KMS-11 (cell line): ENCODE measurements at regions not wholly inside any gene's neighbourhood (a gene's known extent, or its start where the extent isn't known, plus 50 kb on each side); places are given as distances from the start of the nearest gene placed in this dataset.

ENCODE experiments used
- H2AFZ ChIP-seq: fragments of 200-600 bp; sonication (generic); 2 replicates; pipeline ENCODE4 v1.6.1; 2016; ENCODE audit warnings: antibody characterized with exemption, mixed run types, low read depth
- H3K27ac ChIP-seq: fragments of 200-600 bp; sonication (generic); 2 replicates; pipeline ENCODE4 v1.6.1; 2016; ENCODE audit warnings: mild to moderate bottlenecking, mixed run types
- H3K27me3 ChIP-seq: fragments of 200-600 bp; sonication (generic); 2 replicates; pipeline ENCODE4 v1.6.1; 2017; ENCODE audit warnings: mild to moderate bottlenecking, low read depth, mixed run types, moderate library complexity; ENCODE audit not compliant: insufficient read depth
- H3K36me3 ChIP-seq: fragments of 200-600 bp; sonication (generic); 2 replicates; pipeline ENCODE4 v1.6.1; 2017; ENCODE audit warnings: mild to moderate bottlenecking, mixed run types; ENCODE audit not compliant: insufficient read depth
- H3K4me1 ChIP-seq: fragments of 200-600 bp; sonication (generic); 2 replicates; pipeline ENCODE4 v1.6.1; 2016; ENCODE audit warnings: mild to moderate bottlenecking, low read depth, mixed run types; ENCODE audit not compliant: poor library complexity, severe bottlenecking
- H3K4me2 ChIP-seq: fragments of 200-600 bp; sonication (generic); 2 replicates; pipeline ENCODE4 v1.7.0; 2016; ENCODE audit warnings: mild to moderate bottlenecking, mixed run types
- H3K4me3 ChIP-seq: fragments of 200-600 bp; sonication (generic); IDR thresholded peaks from 2 replicates; pipeline ENCODE4 v1.6.1; 2017; ENCODE audit warnings: low read depth, low read length, mixed read lengths; ENCODE audit not compliant: insufficient read depth
- H3K79me2 ChIP-seq: fragments of 200-600 bp; sonication (generic); 2 replicates; pipeline ENCODE4 v1.6.1; 2016; ENCODE audit warnings: low read depth, mixed run types; ENCODE audit not compliant: insufficient read depth
- H3K9ac ChIP-seq: fragments of 200-600 bp; sonication (generic); 2 replicates; pipeline ENCODE4 v1.6.1; 2016; ENCODE audit warnings: mild to moderate bottlenecking, mixed run types
- H4K20me1 ChIP-seq: fragments of 200-600 bp; sonication (generic); 2 replicates; pipeline ENCODE4 v1.6.1; 2016; ENCODE audit warnings: mild to moderate bottlenecking, mixed run types; ENCODE audit not compliant: insufficient read depth
- TF ChIP-seq, protein P1 (sequence below): fragments of 200-600 bp; sonication (generic); conservative IDR thresholded peaks from 2 replicates; pipeline ENCODE4 v1.6.1; 2017; ENCODE audit warnings: low read depth, mild to moderate bottlenecking, antibody characterized with exemption, low read length, moderate library complexity, mixed read lengths

DNA sequence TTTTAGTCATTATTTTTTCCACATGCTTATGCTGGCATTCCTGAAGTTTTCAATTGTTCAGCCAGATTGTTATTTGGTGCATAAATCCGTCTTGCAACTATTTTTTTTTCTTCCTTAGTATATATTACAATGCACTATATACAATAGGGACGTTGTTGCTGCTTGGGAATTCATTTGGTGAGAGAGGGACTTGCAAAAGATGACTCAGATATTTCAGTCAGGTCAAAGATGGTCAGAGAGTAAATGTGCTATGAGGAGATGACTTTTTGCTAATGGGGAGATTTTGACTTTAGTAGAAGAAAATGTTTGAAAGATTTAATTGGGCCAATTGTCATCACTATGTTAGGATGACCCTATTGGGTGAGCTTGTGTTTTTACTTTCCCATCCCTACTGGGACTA lies 348.4 kb upstream of the MTPN start:
- Histone ChIP-seq H2AFZ (no peak overlapping the region), H3K27ac (no peak overlapping the region), H3K9ac (no peak overlapping the region), H3K4me1 (no peaks in the 10 kb centered on the region), H3K4me3 (no peak overlapping the region), H3K79me2 (no peaks in the 10 kb centered on the region), H4K20me1 (no peaks in the 10 kb centered on the region), H3K4me2 (no peak overlapping the region), H3K36me3 (no peaks in the 10 kb centered on the region), H3K27me3 (no peaks in the 10 kb centered on the region)
- TF ChIP-seq, protein P1, sequence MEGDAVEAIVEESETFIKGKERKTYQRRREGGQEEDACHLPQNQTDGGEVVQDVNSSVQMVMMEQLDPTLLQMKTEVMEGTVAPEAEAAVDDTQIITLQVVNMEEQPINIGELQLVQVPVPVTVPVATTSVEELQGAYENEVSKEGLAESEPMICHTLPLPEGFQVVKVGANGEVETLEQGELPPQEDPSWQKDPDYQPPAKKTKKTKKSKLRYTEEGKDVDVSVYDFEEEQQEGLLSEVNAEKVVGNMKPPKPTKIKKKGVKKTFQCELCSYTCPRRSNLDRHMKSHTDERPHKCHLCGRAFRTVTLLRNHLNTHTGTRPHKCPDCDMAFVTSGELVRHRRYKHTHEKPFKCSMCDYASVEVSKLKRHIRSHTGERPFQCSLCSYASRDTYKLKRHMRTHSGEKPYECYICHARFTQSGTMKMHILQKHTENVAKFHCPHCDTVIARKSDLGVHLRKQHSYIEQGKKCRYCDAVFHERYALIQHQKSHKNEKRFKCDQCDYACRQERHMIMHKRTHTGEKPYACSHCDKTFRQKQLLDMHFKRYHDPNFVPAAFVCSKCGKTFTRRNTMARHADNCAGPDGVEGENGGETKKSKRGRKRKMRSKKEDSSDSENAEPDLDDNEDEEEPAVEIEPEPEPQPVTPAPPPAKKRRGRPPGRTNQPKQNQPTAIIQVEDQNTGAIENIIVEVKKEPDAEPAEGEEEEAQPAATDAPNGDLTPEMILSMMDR, result no peak

DNA sequence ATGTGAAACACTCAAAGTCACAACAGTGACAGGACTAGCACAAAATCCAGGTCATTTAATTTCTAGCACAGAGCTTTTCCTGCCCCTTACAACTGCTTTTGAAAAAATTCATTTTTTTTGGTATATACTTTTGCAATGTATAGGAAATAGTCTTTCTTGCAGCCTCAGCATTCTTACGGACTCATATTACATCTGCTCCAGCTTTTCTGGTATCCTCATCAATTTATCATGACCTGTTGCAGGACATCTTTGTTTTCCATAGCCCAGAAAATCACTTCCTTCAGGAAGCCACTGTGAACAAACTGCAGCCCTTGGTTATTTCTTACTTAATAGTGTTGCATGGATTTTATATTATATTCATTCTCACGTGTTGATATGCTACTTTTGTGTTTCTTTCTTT lies 347.9 kb upstream of the MTPN start:
- H3K36me3 ChIP-seq, result no peaks in the 10 kb centered on the region
- H3K4me2 ChIP-seq, result no peak overlapping the region
- H3K4me3 ChIP-seq, result no peak overlapping the region
- TF ChIP-seq, protein P1, result no peak
- no peaks in the 10 kb centered on the region for H3K27me3 ChIP-seq
- no peak overlapping the region for H2AFZ ChIP-seq
- H3K9ac ChIP-seq, result no peak overlapping the region
- H4K20me1 ChIP-seq, result no peaks in the 10 kb centered on the region
- H3K4me1 ChIP-seq, result no peaks in the 10 kb centered on the region
- no peak overlapping the region for H3K27ac ChIP-seq
- no peaks in the 10 kb centered on the region for H3K79me2 ChIP-seq

DNA sequence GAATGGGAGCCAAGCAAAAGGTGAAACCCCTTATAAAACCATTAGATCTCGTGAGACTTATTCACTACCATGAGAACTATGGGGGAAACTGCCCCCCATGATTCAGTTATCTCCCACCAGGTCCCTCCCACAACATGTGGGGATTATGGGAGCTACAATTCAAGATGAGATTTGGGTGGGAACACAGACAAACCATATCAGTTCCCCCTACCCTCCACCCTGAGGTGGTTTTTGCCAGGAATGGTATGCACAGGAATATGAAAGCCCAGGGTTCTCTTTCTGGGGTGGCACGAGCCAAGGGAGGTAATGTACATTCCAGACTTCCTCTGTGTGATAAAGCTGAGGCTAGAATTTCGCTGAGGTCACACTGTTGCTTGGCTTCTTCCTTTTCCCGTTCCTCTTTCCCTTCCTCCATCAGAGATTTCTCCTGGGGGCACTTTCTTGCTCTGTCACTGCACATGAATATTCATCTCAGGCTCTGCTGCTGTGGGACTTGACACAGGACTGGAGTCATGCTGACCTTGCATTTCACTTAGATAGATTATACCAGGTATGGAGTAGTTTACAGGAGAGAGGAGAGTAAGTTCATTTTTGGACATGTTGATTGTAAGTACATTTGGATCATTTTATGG lies 347.0 kb upstream of the MTPN start:
- no peaks in the 10 kb centered on the region for H3K4me1 ChIP-seq
- no peaks in the 10 kb centered on the region for H3K79me2 ChIP-seq
- no peaks in the 10 kb centered on the region for H3K36me3 ChIP-seq
- no peak overlapping the region for H2AFZ ChIP-seq
- no peak overlapping the region for H3K9ac ChIP-seq
- H3K4me3 ChIP-seq, result no peak overlapping the region
- TF ChIP-seq, protein P1, result no peak
- H3K27me3 ChIP-seq, result no peaks in the 10 kb centered on the region
- no peak overlapping the region for H3K27ac ChIP-seq
- no peaks in the 10 kb centered on the region for H4K20me1 ChIP-seq
- no peak overlapping the region for H3K4me2 ChIP-seq

DNA sequence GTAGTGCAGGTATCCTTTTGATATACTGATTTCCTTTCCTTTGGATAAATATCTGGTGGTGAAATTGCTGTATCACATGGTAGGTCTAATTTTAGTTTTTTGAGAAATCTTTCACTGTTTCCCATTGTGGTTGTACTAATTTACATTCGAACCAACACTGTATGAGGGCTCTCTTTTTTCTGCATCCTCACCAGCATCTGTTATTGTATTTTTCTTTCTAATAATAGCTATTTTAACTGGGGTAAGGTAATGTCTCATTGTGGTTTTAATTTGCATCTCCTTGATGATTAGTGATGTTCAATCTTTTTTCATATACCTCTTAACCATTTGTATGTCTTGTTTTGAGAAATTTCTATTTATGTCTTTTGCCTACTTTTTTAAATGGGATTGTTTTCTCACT lies 335.4 kb upstream of the MTPN start:
- H3K4me2 ChIP-seq, result no peak overlapping the region
- H3K36me3 ChIP-seq, result no peaks in the 10 kb centered on the region
- no peak overlapping the region for H3K27ac ChIP-seq
- no peaks in the 10 kb centered on the region for H4K20me1 ChIP-seq
- H3K9ac ChIP-seq, result no peak overlapping the region
- H3K4me1 ChIP-seq, result peaks cover 26% of the 10 kb centered on the region
- H3K4me3 ChIP-seq, result no peak overlapping the region
- TF ChIP-seq, protein P1, result no peak
- no peak overlapping the region for H2AFZ ChIP-seq
- H3K27me3 ChIP-seq, result no peaks in the 10 kb centered on the region
- H3K79me2 ChIP-seq, result no peaks in the 10 kb centered on the region
